Frontal cortex (tissue), 3 donors: ENCODE measurements at regions not wholly inside any gene's neighbourhood (a gene's known extent, or its start where the extent isn't known, plus 50 kb on each side); places are given as distances from the start of the nearest gene placed in this dataset.
"Not testable (repeated sequence)": the region's sequence is repeated elsewhere in the genome, so short reads cannot be mapped to it uniquely, and the experiment has no call there.

Experiments
- DNase-seq, 2 donors: peaks; one replicate each; pipeline ENCODE4 v3.0.0; 2012; ENCODE audit warnings: low spot score in 2 of 2
- FAIRE-seq: peaks from 2 replicates; lab custom pipeline; 2012; peaks lifted over from hg19 to GRCh38; lab: Jason Lieb, UNC
- donor health status: control.
- donor health status: control.
- donor health status: control.

DNA sequence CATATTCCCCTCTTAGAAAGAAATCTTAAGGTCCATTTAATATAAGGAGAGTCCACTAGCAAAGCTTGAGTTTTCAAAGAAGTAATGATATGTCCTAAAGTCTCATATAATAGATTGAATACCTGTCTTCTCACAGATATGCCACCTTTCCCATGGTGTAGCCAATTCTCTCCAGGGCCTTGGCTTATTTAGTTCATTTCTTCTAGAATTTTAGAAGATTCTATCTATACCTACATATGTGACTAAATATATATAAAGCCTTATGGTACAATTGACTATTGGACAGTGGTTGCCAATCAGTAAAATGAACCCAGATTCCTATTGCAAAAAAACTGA lies 370.7 kb upstream of the MAF start:
- DNase-seq (no peak), FAIRE-seq (no peak)

DNA sequence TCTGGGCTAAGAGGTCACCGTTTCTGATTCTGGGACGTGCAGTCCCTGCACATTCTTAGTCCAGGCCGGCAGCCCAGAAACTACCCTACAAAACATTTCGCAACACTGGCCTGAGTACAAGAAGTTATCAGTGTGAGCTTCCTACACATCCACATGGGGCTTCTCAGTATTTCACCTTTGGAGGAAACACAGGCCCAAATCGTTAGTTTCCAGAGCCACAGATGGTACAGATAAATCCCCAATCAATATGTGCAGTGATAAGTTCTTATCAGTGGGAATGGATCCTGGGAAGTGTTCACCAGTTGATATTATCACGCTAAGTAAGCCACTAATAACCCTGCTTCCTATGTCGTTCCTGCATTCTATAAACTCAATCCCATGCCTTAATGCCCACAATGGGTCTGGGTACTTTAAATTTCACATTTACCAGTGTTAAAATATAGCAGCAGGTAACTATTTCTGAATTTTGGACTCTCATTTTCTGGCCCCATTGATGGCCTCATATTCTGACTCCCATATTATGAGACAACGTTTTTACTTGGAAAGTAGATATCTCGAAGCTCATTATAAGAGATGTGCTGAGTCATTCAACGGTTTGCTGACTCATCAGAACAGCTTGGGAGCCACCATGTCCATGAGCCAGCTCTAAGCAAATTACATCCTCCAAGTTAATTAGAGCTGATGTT lies 370.2 kb upstream of the MAF start:
- FAIRE-seq (no peak), DNase-seq (no peak)

DNA sequence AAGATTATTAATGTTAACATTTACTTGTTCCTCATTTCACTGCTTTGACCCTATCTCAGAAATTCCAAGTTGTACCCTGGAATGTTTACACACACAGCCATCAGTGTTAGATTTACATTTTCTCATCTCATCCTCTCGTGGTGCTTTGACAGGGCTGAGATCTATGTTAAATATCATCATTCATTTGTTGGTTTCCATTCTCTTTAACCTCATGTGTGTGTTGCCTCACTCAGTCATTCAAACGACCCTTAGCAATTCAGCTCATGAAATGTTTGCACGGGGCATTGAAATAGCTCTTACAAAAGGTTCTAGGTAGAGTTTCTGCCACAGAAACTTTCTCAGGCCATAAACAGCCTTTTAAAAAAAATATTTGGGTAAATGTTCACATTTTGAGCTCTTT lies 369.6 kb upstream of the MAF start:
- no peak for FAIRE-seq
- no peak for DNase-seq

DNA sequence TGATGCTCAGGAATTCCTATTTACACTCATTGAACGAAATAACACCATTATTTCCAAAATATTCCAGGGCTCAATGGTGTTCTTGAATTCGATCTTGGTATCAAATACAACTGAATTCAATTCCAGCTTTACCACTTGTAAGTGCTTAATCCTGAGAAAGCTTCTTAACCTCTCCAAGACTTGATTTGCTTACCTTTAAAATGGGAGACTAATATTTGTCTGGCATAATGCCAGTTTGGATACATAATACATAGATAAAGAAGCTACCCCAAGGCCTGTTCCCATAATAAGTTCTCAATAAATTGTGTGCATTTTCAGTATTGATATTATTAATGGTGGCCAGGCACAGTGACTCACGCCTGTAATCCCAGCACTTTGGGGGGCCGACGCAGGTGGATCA lies 368.9 kb upstream of the MAF start:
- no peak for FAIRE-seq
- no peak for DNase-seq

DNA sequence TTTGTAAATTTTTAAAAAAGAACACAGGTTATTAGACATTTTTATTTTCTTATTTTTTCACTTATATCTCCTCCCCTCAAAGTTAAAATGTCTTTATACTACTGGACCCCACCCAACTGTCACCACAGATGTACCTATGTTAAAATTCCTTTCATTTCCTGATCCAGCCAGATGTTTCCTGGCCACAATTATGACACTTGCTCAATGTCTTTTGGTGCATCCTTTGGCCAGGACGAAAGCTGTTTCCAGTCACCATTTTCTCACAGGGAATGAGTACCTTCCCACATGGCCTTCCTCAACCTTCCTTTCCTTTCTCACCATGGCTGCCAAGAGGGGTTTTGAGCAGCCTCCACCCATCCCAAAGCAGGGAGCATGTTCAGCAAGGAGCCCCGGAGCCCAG lies 365.7 kb upstream of the MAF start:
- DNase-seq, result no peak

DNA sequence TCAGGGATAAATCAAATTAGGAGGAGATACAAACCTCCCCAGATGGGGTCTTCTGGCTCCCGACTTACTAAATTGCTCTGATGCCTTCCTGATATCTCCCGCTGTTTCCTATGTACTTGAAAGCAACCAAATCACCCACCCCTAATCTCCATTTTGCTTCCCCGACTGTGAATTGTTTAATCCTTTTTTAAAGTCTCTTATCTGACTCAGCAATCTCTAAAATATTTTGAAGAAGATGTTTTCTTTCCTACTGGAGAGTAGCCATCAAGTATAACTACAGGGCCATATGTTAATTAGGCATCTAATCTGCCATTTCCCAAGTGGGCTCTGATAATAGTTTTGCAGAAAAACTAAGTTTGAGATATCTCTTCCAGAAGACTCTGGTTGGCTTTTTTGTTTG lies 365.2 kb upstream of the MAF start:
- FAIRE-seq (no peak), DNase-seq (no peak)

More for the DNA sequence above, 365.7 kb upstream of the MAF start:
- no peak for FAIRE-seq

DNA sequence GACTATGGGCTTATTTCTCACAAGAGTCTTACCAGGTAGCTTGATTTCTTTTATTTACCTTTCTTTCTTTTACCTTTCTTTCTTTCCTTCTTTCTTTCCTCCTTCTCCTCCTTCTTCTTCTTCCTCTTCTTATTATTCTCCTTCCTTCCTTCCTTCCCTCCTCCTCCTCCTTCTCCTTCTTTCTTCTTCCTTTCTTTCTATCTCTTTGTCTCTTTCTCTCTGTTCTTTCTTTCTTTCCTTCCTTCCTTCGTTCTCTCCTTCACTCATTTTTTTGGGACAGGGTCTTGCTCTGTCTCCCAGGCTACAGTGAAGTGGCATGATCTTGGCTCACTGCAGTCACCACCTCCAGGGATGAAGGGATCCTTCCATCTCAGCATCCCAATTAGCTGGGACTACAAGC lies 363.6 kb upstream of the MAF start:
- FAIRE-seq (no peak), DNase-seq (no peak)

DNA sequence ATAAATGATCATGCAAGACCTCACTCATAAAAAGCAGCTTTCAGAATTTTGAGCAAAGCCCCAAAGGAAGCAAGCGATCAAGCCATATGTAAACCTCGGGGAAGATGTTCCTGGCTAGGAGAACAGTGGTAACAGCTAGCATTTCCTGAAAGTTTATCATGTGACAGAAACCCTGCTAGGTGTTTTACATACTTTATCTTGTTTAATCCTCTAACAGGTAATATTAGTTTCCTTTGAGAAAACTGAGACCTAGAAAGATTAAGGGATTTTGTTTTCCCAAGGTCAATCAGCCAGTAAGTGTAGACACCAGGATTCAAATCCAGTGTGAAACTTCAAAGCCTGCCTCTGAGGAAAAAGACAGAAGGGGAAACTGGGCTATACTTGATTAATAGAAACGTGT lies 362.4 kb upstream of the MAF start:
- no peak for FAIRE-seq
- no peak for DNase-seq

DNA sequence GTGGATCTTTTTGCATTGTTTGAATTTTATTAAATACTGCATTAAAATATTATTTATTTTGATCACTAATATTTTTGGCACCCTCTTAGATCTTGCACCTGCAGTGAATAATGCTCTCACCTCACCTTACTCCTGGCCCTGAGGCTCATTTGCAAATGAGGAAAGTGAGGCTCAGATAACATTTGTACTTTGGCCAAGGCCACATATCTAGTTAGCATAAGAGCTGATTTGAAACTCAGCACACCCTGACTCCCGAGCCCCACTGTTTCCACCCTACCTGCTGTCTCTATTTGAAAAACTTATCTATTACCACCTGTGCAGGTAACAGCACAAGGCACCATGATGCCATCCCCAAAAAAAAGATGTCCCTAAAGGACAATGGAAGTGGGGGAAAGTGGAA lies 358.7 kb upstream of the MAF start:
- FAIRE-seq, result no peak

DNA sequence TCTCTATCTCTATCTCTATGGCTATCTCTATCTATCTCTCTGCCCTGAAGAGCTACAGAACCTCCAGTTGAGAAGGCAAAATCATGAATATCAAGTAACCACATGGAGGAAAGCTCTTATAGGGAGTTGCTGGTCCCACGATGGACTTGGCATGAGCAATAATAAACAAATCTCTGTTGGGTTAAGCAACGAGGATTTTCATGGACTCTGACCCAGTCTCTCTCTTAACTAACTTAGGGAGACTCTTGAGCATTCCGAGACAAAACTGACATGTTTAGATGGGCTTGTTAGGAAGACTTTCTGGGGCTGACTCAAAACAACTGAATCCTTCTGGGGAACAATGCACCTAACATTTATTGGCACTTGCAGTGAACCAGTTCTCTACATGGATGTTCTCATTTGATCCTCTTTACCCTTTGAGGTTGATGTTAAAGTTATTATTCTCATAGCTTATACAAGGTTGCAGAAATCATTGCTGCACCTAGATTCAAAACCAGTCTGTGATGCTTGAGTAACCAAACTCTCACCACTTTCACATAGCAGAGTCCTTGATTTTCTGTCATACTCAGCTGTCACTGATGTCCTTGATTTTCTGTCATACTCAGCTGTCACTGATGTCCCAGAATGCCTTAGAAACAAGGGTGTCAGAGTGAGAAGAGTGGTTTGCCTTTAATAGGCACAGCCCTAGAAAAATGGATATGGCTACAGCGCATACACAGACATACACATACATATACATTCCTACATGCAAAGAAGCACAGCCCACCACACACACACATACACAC lies 354.6 kb upstream of the MAF start:
- FAIRE-seq, result no peak

More for the DNA sequence above, 358.7 kb upstream of the MAF start:
- DNase-seq, result no peak

DNA sequence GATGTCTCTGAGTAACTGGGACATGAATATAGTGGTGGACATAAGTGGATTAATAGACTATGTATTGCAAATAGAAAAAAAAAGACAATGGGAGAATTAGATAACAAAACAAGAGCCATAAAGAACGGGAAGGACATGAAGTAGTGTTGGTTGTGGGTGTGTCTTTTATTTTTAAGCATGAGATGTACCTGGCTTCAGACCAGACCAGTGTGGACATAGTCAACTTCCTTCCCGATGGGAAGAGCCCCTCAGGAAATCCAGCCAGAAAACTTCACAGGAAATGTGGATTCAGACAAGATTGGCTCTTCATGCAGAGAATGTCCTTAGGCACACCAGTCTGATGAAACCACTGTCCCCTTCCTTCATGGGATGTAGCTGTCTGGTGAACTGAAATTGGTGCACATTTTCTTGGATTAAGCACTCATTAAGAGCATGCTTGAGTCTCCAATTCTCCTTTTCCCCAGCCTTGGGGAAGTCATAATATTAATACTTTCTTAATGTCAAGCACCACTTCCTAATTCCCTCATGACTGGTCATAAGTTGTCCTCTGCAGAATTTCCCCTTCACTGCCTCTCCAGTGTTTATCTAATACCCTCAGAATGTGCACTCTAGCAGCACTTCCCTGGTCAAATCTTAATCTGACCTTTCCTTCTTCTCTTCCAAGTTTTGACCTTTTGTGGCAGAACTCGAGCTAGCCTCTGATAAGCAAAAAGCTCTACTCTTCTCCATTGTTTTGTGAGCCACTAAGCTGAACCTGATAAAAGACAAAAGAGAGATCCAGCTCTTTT lies 350.6 kb upstream of the MAF start:
- FAIRE-seq (no peak), DNase-seq (no peak)

More for the DNA sequence above, 354.6 kb upstream of the MAF start:
- no peak for DNase-seq

DNA sequence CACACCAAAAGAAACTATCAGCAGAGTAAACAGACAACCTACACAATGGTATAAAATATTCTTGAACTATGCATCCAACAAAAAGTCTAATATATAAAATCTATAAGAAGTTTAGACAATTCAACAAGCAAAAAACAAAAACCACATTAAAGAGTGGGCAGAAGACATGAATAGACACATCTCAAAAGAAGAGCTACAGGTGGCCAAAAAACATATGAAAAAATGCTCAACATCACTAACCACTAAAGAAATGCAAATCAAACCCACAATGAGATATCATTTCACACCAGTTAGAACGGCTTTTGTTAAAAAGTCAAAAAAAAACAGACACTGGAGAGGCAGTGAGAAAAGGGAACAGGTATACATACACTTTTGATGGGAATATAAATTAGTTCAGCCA lies 348.9 kb upstream of the MAF start:
- no peak for FAIRE-seq

DNA sequence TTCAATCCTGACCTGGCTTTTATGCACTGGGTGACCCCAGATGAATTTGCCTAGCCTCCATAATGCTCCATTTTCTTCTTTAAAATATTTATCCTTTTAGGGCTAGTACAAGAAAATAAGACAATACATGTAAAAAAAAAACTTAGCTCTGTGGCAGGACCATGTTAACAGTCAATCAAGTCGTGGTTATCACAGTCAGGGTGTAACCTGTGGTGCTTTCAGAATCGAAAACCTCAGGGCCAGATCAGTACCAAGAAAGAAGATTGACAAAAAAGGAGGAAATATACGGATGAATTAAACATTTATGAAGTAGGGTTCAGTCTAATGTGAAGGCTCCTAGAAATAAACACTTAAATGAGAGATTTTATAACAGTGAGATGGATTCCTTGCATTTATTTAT lies 347.2 kb upstream of the MAF start:
- FAIRE-seq, result no peak
- no peak for DNase-seq

More for the DNA sequence above, 348.9 kb upstream of the MAF start:
- no peak for DNase-seq

DNA sequence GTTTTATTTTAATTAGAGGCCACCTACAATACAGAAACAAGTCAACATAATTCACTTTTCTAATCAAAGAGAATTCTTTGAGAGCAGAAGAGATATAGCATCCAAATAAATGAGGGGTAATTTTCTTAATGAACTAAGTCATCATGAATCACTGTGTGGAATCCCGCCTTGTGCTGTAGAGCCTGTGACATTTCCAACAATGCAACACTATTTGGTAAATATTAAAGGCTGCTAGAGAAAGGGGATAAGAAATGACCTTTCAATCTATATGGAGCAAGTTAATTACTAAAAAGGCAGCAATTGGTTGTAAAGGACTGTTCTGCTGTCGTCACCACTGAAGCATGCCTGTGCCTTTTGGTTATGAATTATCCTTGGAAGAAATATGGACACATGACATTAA lies 345.7 kb upstream of the MAF start:
- DNase-seq, result no peak
- FAIRE-seq, result no peak

DNA sequence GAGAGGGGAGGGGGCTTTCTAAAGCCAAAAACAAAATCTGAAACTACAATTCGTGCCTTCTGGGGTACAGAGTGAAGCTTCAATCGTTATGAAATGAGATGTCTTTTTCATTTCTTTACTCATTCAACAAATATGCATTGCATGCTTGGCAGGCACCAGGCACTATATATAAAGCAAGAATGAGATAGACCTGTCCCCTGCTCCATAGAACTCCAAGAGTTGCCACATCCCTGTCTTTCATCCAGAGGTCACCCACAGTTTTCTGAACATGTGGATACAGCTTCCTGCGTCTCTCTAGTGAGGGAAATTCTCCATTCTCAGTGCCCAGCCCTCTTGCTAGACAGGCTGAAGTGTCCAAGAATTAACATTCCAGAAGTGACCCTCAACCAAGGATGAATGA lies 343.2 kb upstream of the MAF start:
- no peak for DNase-seq
- no peak for FAIRE-seq

DNA sequence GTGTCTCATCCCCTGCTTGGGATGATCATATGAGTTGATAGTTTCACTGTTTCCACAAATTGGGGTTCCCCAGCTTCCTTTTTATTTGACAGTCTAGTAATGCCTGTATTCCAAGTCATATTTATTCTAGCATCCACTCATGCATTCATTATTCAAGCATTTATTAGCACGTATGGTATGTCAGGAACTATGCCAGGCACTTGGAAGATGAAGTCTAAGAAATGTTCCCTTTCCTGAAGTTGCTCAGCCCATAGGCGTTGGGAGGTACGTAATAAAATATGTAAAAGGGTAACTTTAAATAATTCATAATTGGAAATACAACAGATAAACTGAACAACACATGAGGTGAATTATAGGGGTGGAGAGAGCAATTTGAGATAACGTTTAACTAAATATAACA lies 338.0 kb upstream of the MAF start:
- FAIRE-seq, result no peak
- no peak for DNase-seq

DNA sequence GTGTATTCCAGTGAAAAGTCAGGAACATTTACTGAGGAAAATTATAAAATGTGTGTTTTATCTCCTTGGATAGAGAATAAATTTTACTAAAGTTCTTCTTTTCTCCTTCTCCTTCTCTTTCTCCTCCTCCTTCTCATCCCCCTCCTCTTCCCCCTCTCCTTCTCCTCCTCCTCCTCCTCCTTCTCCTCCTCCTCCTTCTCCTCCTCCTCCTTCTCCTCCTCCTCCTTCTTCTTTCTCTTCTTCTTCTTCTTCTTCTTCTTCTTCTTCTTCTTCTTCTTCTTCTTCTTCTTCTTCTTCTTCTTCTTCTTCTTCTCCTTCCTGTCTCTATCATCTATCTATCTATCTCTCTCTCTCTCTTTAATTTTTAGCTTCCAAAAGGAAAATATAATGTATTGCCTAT lies 337.1 kb upstream of the MAF start:
- DNase-seq, FAIRE-seq: not testable (repeated sequence)

DNA sequence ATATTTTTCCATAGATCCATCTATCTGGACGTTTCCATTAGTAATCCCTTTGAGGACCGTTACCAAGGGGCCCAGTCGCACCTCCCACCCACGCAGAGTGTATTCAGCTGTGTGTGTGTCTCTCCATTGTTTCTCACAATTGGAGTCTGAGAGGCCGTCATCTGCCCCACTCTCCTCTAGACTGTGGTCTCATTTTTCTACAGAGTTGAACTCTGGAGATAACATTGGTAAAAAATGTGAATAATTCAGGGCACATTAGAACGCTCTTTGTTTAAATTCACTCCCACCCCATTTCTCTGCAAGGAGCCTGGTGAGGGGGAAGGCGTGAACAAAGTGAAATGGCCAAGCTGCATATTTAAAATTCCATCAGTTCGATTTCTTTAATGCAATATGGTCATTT lies 333.1 kb upstream of the MAF start:
- FAIRE-seq, result no peak

DNA sequence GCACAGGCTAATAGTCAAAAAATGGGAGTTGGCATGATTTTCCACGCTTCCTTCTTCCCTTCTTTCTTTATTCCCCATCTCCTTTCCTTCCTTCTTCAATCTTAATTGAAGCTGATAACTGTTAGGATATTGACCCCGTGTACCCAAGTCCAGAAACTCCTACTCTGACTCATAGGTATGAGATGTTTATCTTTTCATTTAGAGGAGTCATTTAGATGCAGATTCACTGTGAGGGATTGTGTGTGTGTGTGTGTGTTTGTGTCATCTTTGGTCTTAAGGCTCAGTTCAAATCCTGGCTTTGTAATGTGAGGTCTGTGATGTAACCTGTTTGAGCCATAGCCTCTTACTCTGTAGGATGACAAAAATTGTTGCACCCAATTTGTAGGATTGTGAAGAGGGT lies 332.0 kb upstream of the MAF start:
- DNase-seq (no peak), FAIRE-seq (no peak)

More for the DNA sequence above, 333.1 kb upstream of the MAF start:
- DNase-seq, result no peak

DNA sequence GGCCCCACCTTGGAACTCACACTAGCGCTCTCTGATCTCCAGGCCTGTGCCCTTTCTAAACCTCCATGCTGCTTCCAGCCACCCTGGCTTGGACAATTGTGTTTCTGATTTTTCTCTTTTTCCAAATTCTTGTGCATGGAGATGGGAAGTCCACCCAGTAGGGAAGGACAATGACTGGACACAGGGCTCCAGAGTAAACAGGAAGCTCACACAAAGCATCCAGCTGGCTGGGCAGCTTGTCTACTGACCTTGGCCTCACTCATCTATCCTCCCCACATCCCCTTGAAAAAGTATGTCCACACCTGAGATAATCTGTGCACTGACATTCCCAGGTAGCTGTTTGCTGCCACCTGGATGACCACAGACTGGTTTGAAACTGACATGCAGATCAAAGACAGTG lies 331.2 kb upstream of the MAF start:
- no peak for DNase-seq
- no peak for FAIRE-seq
